ENCODE measurements at regions not wholly inside any gene's neighbourhood (a gene's known extent, or its start where the extent isn't known, plus 50 kb on each side); places are given as distances from the start of the nearest gene placed in this dataset.
"Not testable (repeated sequence)": the region's sequence is repeated elsewhere in the genome, so short reads cannot be mapped to it uniquely, and the experiment has no call there.

DNA sequence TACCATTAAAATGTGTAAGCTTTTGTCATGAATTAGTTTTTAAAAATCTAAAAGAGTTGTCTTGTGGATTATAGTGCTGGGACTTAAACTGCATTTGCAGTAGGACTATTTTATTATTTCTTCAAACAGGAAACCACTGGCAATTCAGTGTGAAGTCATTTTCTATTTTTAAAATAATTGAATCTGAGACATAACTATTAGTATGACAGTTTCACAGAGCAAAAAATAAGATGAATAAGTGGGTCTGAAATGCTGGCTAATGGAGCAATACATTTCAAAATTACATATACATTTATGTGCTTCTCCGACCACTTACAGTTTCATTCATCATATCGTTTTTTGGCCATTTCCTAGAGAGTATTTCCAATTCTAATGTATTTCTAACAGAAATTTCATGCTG, 75.3 kb upstream of the RAPGEF2 start:
- 75 to 78% methylated on average over 2 of the region's 2 CpGs for WGBS, 2 donors
- no peak for DNase-seq (ENCODE audit: low spot score in 2 of 2)
- no peak for TF ChIP-seq POLR2A (IDR thresholded peaks at IDR 0.05)
- TF ChIP-seq, protein P1, sequence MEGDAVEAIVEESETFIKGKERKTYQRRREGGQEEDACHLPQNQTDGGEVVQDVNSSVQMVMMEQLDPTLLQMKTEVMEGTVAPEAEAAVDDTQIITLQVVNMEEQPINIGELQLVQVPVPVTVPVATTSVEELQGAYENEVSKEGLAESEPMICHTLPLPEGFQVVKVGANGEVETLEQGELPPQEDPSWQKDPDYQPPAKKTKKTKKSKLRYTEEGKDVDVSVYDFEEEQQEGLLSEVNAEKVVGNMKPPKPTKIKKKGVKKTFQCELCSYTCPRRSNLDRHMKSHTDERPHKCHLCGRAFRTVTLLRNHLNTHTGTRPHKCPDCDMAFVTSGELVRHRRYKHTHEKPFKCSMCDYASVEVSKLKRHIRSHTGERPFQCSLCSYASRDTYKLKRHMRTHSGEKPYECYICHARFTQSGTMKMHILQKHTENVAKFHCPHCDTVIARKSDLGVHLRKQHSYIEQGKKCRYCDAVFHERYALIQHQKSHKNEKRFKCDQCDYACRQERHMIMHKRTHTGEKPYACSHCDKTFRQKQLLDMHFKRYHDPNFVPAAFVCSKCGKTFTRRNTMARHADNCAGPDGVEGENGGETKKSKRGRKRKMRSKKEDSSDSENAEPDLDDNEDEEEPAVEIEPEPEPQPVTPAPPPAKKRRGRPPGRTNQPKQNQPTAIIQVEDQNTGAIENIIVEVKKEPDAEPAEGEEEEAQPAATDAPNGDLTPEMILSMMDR (IDR thresholded peaks at IDR 0.05) = no peak
- intact Hi-C loops (cut with DNase I; ENCODE audit: low total_unique reads) = no loop called here
- no peak overlapping the region for H3K4me3 ChIP-seq (ENCODE audit: low read depth, poor library complexity, severe bottlenecking)

DNA sequence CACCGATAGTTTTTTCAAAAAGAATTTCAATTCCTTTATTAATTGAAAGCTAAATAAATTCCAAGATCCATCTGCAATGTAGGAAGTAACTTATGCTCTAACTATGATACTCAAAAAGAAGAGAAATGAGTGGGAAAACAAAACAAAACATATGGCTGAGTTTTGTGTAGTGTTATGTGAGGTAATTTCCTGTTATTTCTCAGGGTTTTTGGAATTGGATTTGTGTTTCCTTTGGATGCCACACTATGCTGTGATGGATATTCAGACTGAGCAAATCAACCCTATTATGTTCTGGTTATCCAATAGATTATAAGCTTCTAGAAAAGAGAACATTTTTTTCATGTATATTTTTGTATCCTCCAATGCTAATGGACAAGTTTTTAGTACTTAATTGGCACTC, 73.4 kb upstream of the RAPGEF2 start:
- WGBS, 2 donors = 77 to 87% methylated on average over 1 of the region's 1 CpG
- no peak for DNase-seq (ENCODE audit: low spot score in 2 of 2)
- H3K4me3 ChIP-seq (ENCODE audit: low read depth, poor library complexity, severe bottlenecking) = no peak overlapping the region
- intact Hi-C loops (cut with DNase I; ENCODE audit: low total_unique reads) = no loop called here
- TF ChIP-seq, protein P1 (IDR thresholded peaks at IDR 0.05) = no peak
- TF ChIP-seq POLR2A (IDR thresholded peaks at IDR 0.05) = no peak

DNA sequence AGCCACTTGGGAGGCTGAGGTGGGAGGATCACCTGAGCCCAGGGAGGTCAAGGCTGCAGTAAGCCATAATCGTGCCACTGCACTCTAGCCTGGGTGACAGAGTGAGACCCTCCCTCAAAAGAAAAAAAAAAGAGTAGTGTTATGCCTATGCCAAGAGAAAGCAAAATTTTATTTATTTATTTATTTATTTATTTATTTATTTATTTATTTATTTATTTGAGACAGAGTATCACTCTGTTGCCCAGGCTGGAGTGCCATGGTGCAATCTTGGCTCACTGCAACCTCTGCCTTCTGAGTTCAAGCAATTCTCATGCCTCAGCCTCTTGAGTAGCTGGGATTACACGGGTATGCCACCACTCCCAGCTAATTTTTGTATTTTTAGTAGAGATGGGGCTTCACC, 72.6 kb upstream of the RAPGEF2 start:
- 91 to 98% methylated on average over 2 of the region's 2 CpGs for WGBS, 2 donors
- DNase-seq (ENCODE audit: low spot score in 2 of 2); intact Hi-C loops (cut with DNase I; ENCODE audit: low total_unique reads); H3K4me3 ChIP-seq (ENCODE audit: low read depth, poor library complexity, severe bottlenecking): not testable (repeated sequence)

DNA sequence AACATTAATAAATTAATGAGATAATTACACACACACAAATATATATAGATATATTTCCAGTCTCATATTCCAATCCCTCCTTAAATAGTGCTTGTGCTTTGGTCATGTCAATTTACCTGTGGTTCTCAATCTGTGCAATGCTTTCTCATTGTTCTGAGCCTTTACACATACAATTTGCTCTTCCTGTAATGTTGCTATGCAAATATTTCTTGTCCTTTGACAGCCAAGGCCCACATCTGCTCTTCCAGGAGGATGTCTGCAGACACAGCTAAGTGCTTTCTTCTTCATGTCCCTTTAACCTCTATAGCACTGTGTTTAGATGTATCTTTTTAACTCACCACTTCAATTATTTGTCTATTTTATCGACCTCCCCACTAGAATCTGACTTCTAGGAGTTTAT, 67.3 kb upstream of the RAPGEF2 start:
- intact Hi-C loops (cut with DNase I; ENCODE audit: low total_unique reads) = no loop called here
- WGBS, 2 donors = 64 to 71% methylated on average over 1 of the region's 1 CpG

DNA sequence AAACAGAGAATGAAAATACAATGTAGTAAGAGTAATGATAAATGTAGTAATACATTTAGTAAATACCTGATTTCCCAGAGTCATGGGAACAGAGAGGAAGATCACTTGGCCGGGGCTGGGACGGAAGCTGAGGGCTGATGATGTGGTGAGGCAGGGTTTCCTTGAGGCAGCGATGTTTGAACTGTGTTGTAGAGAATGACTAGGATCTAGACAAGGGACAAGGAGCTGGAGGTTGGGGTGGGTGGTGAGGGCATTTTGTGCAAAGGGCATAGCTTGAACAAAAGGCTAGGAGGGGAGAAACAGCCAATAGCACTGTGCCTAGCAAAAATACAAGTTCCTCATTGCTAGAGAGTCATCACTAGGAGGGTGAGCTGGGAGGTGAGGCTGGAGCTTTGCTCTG, 64.3 kb upstream of the RAPGEF2 start:
- no peak overlapping the region for H3K4me3 ChIP-seq (ENCODE audit: low read depth, poor library complexity, severe bottlenecking)
- DNase-seq (ENCODE audit: low spot score in 2 of 2) = no peak
- TF ChIP-seq POLR2A (IDR thresholded peaks at IDR 0.05) = no peak
- TF ChIP-seq, protein P1 (IDR thresholded peaks at IDR 0.05) = no peak
- WGBS, 2 donors = 90 to 94% methylated on average over 3 of the region's 3 CpGs
- intact Hi-C loops (cut with DNase I; ENCODE audit: low total_unique reads) = no loop called here

More for the DNA sequence above, 67.3 kb upstream of the RAPGEF2 start:
- H3K4me3 ChIP-seq (ENCODE audit: low read depth, poor library complexity, severe bottlenecking) = no peak overlapping the region
- TF ChIP-seq, protein P1 (IDR thresholded peaks at IDR 0.05) = no peak
- no peak for TF ChIP-seq POLR2A (IDR thresholded peaks at IDR 0.05)
- no peak for DNase-seq (ENCODE audit: low spot score in 2 of 2)

DNA sequence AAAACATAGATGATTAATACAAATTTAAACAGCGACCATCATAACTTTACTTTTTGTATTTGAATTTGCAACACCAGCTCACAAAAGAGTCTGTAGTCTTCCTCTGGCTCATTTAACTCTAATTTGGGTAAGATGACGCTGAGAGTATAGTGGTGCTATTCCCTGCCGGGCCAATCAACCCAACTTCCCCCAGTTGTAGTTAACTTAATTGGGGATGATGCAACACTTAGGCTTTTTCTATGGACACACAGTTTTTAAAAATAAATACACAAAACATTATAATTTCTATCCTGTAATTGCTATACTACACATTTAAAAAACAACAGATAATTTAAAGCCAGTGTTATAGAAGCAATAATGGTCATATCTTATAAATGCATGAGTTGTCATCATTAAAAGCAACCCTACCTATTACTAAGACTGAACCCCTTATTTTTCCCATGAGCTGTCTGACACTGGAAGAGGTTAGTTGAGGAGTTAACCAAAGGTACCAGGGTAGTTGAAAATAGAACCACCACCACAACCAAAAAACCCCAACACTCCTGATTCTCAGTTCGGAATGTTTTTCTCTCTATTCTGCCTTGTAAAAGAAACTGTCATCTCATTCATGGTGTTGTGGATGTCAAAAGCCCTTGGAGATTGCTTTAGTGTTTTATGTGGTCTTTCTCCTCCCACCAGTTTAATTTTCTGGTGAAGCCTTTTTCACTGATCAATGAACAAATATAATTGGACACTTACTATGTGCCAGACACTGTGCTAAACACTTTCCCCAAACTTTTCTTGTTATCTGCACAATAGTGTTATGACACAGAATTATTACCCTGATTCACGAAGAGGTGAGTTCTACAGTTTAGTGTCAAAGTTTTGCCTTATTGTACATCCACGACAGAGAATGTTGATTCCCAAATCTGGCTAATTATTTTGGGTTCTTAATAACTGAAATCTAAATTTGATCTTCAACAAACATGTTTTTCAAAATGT, 61.5 kb upstream of the RAPGEF2 start:
- WGBS, 2 donors = 77 to 83% methylated on average over 6 of the region's 6 CpGs
- DNase-seq (ENCODE audit: low spot score in 2 of 2) = no peak
- H3K4me3 ChIP-seq (ENCODE audit: low read depth, poor library complexity, severe bottlenecking) = no peak overlapping the region
- no peak for TF ChIP-seq POLR2A (IDR thresholded peaks at IDR 0.05)
- TF ChIP-seq, protein P1 (IDR thresholded peaks at IDR 0.05) = no peak
- intact Hi-C loops (cut with DNase I; ENCODE audit: low total_unique reads) = no loop called here

All from lower leg skin (tissue), 4 donors.